ENCODE measurements at regions not wholly inside any gene's neighbourhood (a gene's known extent, or its start where the extent isn't known, plus 50 kb on each side); places are given as distances from the start of the nearest gene placed in this dataset.

DNA sequence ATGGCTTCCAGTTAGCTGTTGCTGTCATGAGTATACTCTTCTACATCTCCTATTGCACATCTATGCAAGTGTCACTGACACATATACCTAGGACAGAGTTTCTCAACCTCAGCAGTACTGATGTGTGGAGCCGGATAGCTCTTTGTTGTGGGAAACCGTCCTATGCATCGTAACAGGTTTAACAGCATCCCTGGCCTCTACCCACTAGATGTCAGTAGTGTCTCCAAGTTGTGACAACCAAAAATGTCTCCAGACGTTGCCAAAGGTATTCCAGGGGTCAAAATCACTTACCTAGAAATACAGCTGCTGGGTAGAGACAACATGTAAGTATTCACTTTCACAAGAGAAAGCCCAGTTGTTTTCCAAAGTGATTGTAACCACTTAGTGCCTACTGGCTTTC lies 637.6 kb downstream of the RNF144B start:
- intact Hi-C loops (cut with micrococcal nuclease), result loop anchor here (1.0 to 2.0 kb wide), 3 partner anchors 298 to 1032 kb away; no protein-coding TSS in a partner anchor

DNA sequence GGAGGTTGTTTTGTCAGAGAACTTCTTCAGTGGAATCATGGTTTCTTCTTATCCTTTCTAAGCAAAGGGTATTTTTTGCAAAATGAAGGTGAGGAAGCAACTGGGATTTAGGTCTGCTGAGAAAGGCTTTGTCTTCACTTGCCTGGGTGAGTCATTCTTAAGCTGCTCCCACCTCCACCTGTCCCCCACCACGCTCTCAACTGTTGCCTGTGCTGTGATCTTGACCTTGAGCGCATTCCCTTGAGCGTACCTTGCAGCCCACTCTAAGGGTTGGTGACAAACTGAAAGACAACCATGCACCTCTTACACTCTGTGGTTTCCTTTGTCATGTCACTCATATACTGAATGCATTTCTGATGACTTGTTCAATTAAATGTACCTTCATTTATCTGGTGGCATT lies 641.1 kb downstream of the RNF144B start:
- BruUV-seq (replicated peaks), result no TSS peak
- no peaks in the 10 kb centered on the region for H3K27me3 Mint-ChIP-seq (ENCODE audit: insufficient read depth, unreplicated experiment)
- POLR2A ChIA-PET, result no interaction called here
- intact Hi-C loops (cut with micrococcal nuclease), result no loop called here
- H3K36me3 Mint-ChIP-seq (ENCODE audit: insufficient read depth, unreplicated experiment), result no peaks in the 10 kb centered on the region
- no peak overlapping the region for H3K27ac Mint-ChIP-seq (ENCODE audit: low read depth, unreplicated experiment)
- no peak overlapping the region for H3K4me3 Mint-ChIP-seq (ENCODE audit: unreplicated experiment)
- H3K4me1 Mint-ChIP-seq (ENCODE audit: insufficient read depth, unreplicated experiment), result no peaks in the 10 kb centered on the region
- no peak for DNase-seq (ENCODE audit: unreplicated experiment)
- CTCF ChIA-PET, result interaction anchor here (0.9 kb wide), 2 partner anchors 12 to 295 kb away, joined by 3 to 4 read pairs; no protein-coding TSS in a partner anchor
- H3K9me3 Mint-ChIP-seq (ENCODE audit: unreplicated experiment), result no peaks in the 10 kb centered on the region
- no peak for TF ChIP-seq CTCF (IDR thresholded peaks at IDR 0.05; ENCODE audit: unreplicated experiment)

More for the DNA sequence above, 637.6 kb downstream of the RNF144B start:
- Mint-ChIP-seq H3K4me1 (ENCODE audit: insufficient read depth, unreplicated experiment) (no peaks in the 10 kb centered on the region), H3K9me3 (ENCODE audit: unreplicated experiment) (no peaks in the 10 kb centered on the region), H3K4me3 (ENCODE audit: unreplicated experiment) (no peak overlapping the region), H3K27ac (ENCODE audit: low read depth, unreplicated experiment) (no peak overlapping the region), H3K36me3 (ENCODE audit: insufficient read depth, unreplicated experiment) (no peaks in the 10 kb centered on the region), H3K27me3 (ENCODE audit: insufficient read depth, unreplicated experiment) (no peaks in the 10 kb centered on the region)
- ChIA-PET CTCF (interaction anchor here (0.5 to 3.8 kb wide), 58 partner anchors 9 to 1044 kb away, joined by 3 to 38 read pairs (median 4); no protein-coding TSS in a partner anchor), POLR2A (interaction anchor here (0.8 kb wide), 1 partner anchor 830 kb away, joined by 3 read pairs; no protein-coding TSS in a partner anchor)
- DNase-seq (ENCODE audit: unreplicated experiment), result peak; percentile 66
- BruUV-seq (replicated peaks), result no TSS peak
- peak; percentile 65 for TF ChIP-seq CTCF (IDR thresholded peaks at IDR 0.05; ENCODE audit: unreplicated experiment)

DNA sequence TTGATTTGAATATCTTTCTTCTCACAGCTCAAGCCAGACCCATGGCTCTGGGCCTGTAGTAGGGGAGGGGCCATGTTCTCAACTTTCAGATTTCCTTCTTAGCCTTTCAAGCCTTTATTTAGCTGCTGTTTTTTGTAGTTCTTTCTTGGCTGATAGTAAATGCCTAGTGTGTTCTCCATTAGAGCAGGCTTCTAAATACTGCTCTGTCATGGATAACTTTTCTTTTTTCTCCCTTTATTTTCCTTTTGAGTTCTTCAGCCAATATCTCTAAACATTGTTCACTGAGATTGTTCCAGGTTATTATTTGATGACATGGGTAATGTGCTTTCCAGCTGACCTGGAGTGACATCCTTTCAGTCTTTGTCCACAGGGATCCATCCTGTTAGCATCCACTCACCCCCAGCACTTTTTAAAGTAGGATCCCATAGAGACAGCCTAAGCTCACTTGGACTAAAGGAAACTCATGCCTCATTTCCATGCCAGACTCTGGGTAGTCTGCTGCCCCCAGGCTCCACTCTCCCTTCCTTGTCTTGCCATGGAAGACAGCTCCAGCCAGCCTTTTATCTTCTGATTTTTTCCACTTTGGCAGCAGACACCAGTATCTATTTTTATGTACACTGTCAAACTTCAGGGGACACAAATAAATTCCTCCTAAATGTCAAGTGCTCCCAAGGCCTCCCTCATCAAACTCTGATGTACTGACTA lies 645.6 kb downstream of the RNF144B start:
- DNase-seq (ENCODE audit: unreplicated experiment), result no peak
- Mint-ChIP-seq H3K4me1 (ENCODE audit: insufficient read depth, unreplicated experiment) (no peaks in the 10 kb centered on the region), H3K27me3 (ENCODE audit: insufficient read depth, unreplicated experiment) (no peaks in the 10 kb centered on the region), H3K4me3 (ENCODE audit: unreplicated experiment) (no peak overlapping the region), H3K9me3 (ENCODE audit: unreplicated experiment) (no peaks in the 10 kb centered on the region), H3K27ac (ENCODE audit: low read depth, unreplicated experiment) (no peak overlapping the region), H3K36me3 (ENCODE audit: insufficient read depth, unreplicated experiment) (no peaks in the 10 kb centered on the region)
- ChIA-PET CTCF (interaction anchor here (0.7 to 2.2 kb wide), 3 partner anchors 8 to 259 kb away, joined by 3 to 12 read pairs (median 3); no protein-coding TSS in a partner anchor), POLR2A (no interaction called here)
- intact Hi-C loops (cut with micrococcal nuclease), result no loop called here
- TF ChIP-seq CTCF (IDR thresholded peaks at IDR 0.05; ENCODE audit: unreplicated experiment), result no peak
- BruUV-seq (replicated peaks), result no TSS peak

GRCh38 chr6:19033683-19034082 lies 646.5 kb downstream of the RNF144B start:
- BruUV-seq (replicated peaks), result no TSS peak
- H3K36me3 Mint-ChIP-seq (ENCODE audit: insufficient read depth, unreplicated experiment), result no peaks in the 10 kb centered on the region
- no peak for TF ChIP-seq CTCF (IDR thresholded peaks at IDR 0.05; ENCODE audit: unreplicated experiment)
- H3K4me1 Mint-ChIP-seq (ENCODE audit: insufficient read depth, unreplicated experiment), result no peaks in the 10 kb centered on the region
- H3K9me3 Mint-ChIP-seq (ENCODE audit: unreplicated experiment), result no peaks in the 10 kb centered on the region
- DNase-seq (ENCODE audit: unreplicated experiment), result no peak
- H3K4me3 Mint-ChIP-seq (ENCODE audit: unreplicated experiment), result no peak overlapping the region
- CTCF ChIA-PET, result interaction anchor here (2.2 kb wide), 1 partner anchor 9 kb away, joined by 12 read pairs; no protein-coding TSS in a partner anchor
- intact Hi-C loops (cut with micrococcal nuclease), result no loop called here
- POLR2A ChIA-PET, result interaction anchor here (0.6 kb wide), 1 partner anchor 262 kb away, joined by 5 read pairs; no protein-coding TSS in a partner anchor
- no peak overlapping the region for H3K27ac Mint-ChIP-seq (ENCODE audit: low read depth, unreplicated experiment)
- H3K27me3 Mint-ChIP-seq (ENCODE audit: insufficient read depth, unreplicated experiment), result no peaks in the 10 kb centered on the region

Measured in MCF 10A (cell line).